Trophoblast cell (in vitro differentiated cells and primary cell): ENCODE measurements at regions not wholly inside any gene's neighbourhood (a gene's known extent, or its start where the extent isn't known, plus 50 kb on each side); places are given as distances from the start of the nearest gene placed in this dataset.

Experiments used
- DNase-seq, 2 donors: peaks; one replicate each; pipeline ENCODE4 v3.0.0-alpha.2; 2016
- H2AFZ ChIP-seq: 2 replicates; pipeline ENCODE4 v1.6.1; 2013; ENCODE audit warnings: low read length, moderate library complexity, mild to moderate bottlenecking; ENCODE audit not compliant: insufficient read depth, poor library complexity
- H2AK5ac ChIP-seq: 2 replicates; pipeline ENCODE4 v1.6.1; 2013; ENCODE audit warnings: mild to moderate bottlenecking, low read length
- H2BK120ac ChIP-seq: 2 replicates; pipeline ENCODE4 v1.6.1; 2013; ENCODE audit warnings: low read length, mild to moderate bottlenecking, moderate library complexity; ENCODE audit not compliant: insufficient read depth, poor library complexity
- H2BK12ac ChIP-seq: 2 replicates; pipeline ENCODE4 v1.6.1; 2013; ENCODE audit warnings: mild to moderate bottlenecking, low read length, moderate library complexity
- H2BK5ac ChIP-seq: 2 replicates; pipeline ENCODE4 v1.6.1; 2013; ENCODE audit warnings: low read length, low read depth, moderate library complexity, mild to moderate bottlenecking; ENCODE audit not compliant: poor library complexity
- H3K14ac ChIP-seq: 2 replicates; pipeline ENCODE4 v1.6.1; 2013; ENCODE audit warnings: mild to moderate bottlenecking, low read length
- H3K18ac ChIP-seq: 2 replicates; pipeline ENCODE4 v1.6.1; 2013; ENCODE audit warnings: mild to moderate bottlenecking, low read length
- H3K23ac ChIP-seq: 2 replicates; pipeline ENCODE4 v1.6.1; 2013; ENCODE audit warnings: low read length
- H3K27ac ChIP-seq: 2 replicates; pipeline ENCODE4 v1.5.1; 2013; ENCODE audit warnings: low read depth, mild to moderate bottlenecking, inconsistent platforms, low read length, moderate library complexity
- H3K27me3 ChIP-seq: 2 replicates; pipeline ENCODE4 v1.6.1; 2013; ENCODE audit warnings: inconsistent platforms, mild to moderate bottlenecking, low read length, moderate library complexity; ENCODE audit not compliant: insufficient read depth
- H3K36me3 ChIP-seq, 2 experiments: 1 replicate in 1 of 2; 2 replicates in 1 of 2; pipeline ENCODE4 v1.6.1; 2013; ENCODE audit warnings: low read length in 2 of 2, mild to moderate bottlenecking in 2 of 2, moderate library complexity in 1 of 2; ENCODE audit not compliant: insufficient read depth in 2 of 2, control insufficient read depth in 1 of 2
- H3K4ac ChIP-seq: 2 replicates; pipeline ENCODE4 v1.6.1; 2013; ENCODE audit warnings: low read depth, mild to moderate bottlenecking, low read length, moderate library complexity
- H3K4me1 ChIP-seq, 2 experiments: 1 replicate in 1 of 2; 2 replicates in 1 of 2; pipeline ENCODE4 v1.6.1; 2013; ENCODE audit warnings: low read length in 2 of 2, mild to moderate bottlenecking in 2 of 2, moderate library complexity in 1 of 2; ENCODE audit not compliant: insufficient read depth in 2 of 2, control insufficient read depth in 1 of 2
- H3K4me2 ChIP-seq: 2 replicates; pipeline ENCODE4 v1.6.1; 2013; ENCODE audit warnings: inconsistent platforms, mild to moderate bottlenecking, low read length, moderate library complexity
- H3K4me3 ChIP-seq: 2 replicates; pipeline ENCODE4 v1.5.1; 2013; ENCODE audit warnings: mild to moderate bottlenecking, low read depth, low read length, inconsistent platforms
- H3K79me1 ChIP-seq: one replicate; pipeline ENCODE4 v1.6.1; 2013; ENCODE audit warnings: low read length
- H3K79me2 ChIP-seq: 2 replicates; pipeline ENCODE4 v1.6.1; 2013; ENCODE audit warnings: low read length, mild to moderate bottlenecking; ENCODE audit not compliant: control insufficient read depth, insufficient read depth, poor library complexity
- H3K9ac ChIP-seq: 2 replicates; pipeline ENCODE4 v1.6.1; 2013; ENCODE audit warnings: mild to moderate bottlenecking, low read length
- H3K9me3 ChIP-seq: 2 replicates; pipeline ENCODE4 v1.6.1; 2013; ENCODE audit warnings: low read depth, mild to moderate bottlenecking, control low read depth, inconsistent platforms, low read length; ENCODE audit not compliant: insufficient read depth
- H4K12ac ChIP-seq: 2 replicates; pipeline ENCODE4 v1.6.1; 2013; ENCODE audit warnings: low read depth, mild to moderate bottlenecking, low read length, moderate library complexity
- H4K8ac ChIP-seq: 2 replicates; pipeline ENCODE4 v1.6.1; 2013; ENCODE audit warnings: low read depth, mild to moderate bottlenecking, low read length, moderate library complexity
- H4K91ac ChIP-seq: one replicate; pipeline ENCODE4 v1.6.1; 2013; ENCODE audit warnings: low read depth, mild to moderate bottlenecking, low read length, moderate library complexity
- WGBS: extraction: QIAGEN DNeasy Blood & Tissue Kit; methylation state at CpG from one replicate; pipeline ENCODE4 v1.1.7; 2013; ENCODE audit warnings: missing lambda C conversion rate; ENCODE audit not compliant: insufficient read length, insufficient coverage; ENCODE audit errors: extremely low coverage; 5-methylcytosine and 5-hydroxymethylcytosine counted together

- Histone ChIP-seq H3K18ac (no peak overlapping the region), H2AFZ (no peak overlapping the region), H2BK5ac (no peak overlapping the region), H3K4me2 (no peak overlapping the region), H3K23ac (no peak overlapping the region), H3K4me3 (no peak overlapping the region), H3K36me3 (no peaks in the 10 kb centered on the region), H2BK120ac (no peak overlapping the region), H3K9ac (no peak overlapping the region), H4K8ac (no peak overlapping the region), H3K79me1 (peaks cover 2% of the 10 kb centered on the region), H3K79me2 (no peaks in the 10 kb centered on the region), H4K12ac (no peak overlapping the region), H2BK12ac (no peak overlapping the region), H3K27me3 (no peaks in the 10 kb centered on the region), H4K91ac (no peak overlapping the region), H3K27ac (no peak overlapping the region), H3K14ac (no peak overlapping the region), H3K4me1 (peaks cover 0 to 2% of the 10 kb centered on the region in 2 experiments), H2AK5ac (no peak overlapping the region), H3K9me3 (no peaks in the 10 kb centered on the region), H3K4ac (no peak overlapping the region)
- no peak for DNase-seq
- no CpG with 5 or more reads among the region's 15 CpGs for WGBS
Measured at GRCh38 chr13:26989261-26989956, 182.2 kb downstream of the USP12 start.

- no CpG with 5 or more reads among the region's 6 CpGs for WGBS
- DNase-seq, result no peak
Measured at GRCh38 chr13:26988059-26988769, 183.4 kb downstream of the USP12 start.

DNA sequence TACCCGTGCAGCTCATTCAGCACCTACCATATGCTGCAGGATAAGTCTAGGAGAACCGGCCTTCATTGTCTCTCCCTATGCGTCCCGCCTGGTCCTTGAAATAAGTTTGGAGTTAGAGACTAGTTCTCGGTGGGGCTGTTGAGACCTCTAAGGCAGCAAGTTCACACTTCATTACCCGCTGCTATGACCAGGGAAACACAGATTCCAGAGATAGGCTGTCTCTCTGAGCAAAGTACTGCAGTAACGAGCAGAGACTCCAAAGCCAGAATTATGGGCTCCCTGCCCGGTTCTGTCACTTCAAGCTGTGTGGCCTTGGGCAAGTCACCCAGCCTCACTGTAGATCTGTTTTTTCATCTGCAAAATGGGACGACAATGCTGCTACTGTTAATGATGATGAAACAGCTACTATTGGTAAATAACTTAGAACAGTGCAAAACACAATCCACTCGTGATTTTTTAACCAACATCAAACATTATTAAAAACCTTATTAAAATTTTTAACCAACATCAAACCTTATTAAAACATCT lies 184.1 kb downstream of the USP12 start:
- Histone ChIP-seq H3K18ac (no peak overlapping the region), H3K79me2 (no peaks in the 10 kb centered on the region), H2BK5ac (no peak overlapping the region), H3K27me3 (no peaks in the 10 kb centered on the region), H2AK5ac (no peak overlapping the region), H3K9me3 (no peaks in the 10 kb centered on the region), H4K8ac (no peak overlapping the region), H4K12ac (no peak overlapping the region), H2BK12ac (no peak overlapping the region), H2AFZ (no peak overlapping the region), H2BK120ac (no peak overlapping the region), H3K4ac (no peak overlapping the region), H3K23ac (no peak overlapping the region), H3K4me2 (no peak overlapping the region), H3K14ac (no peak overlapping the region), H3K4me1 (peaks cover 2 to 6% of the 10 kb centered on the region in 2 experiments), H3K27ac (no peak overlapping the region), H3K4me3 (no peak overlapping the region), H3K36me3 (no peaks in the 10 kb centered on the region), H4K91ac (no peak overlapping the region), H3K9ac (no peak overlapping the region), H3K79me1 (peaks cover 5% of the 10 kb centered on the region)
- 100% methylated on average over 1 of the region's 10 CpGs for WGBS
- DNase-seq, result no peak

More at GRCh38 chr13:26988059-26988769, 183.4 kb downstream of the USP12 start:
- H2AK5ac ChIP-seq, result no peak overlapping the region
- no peak overlapping the region for H2AFZ ChIP-seq
- H3K9me3 ChIP-seq, result no peaks in the 10 kb centered on the region
- no peak overlapping the region for H3K4me3 ChIP-seq
- H3K27ac ChIP-seq, result no peak overlapping the region
- no peak overlapping the region for H3K9ac ChIP-seq
- H2BK120ac ChIP-seq, result no peak overlapping the region
- no peak overlapping the region for H4K91ac ChIP-seq
- H3K4me1 ChIP-seq, result peaks cover 2 to 5% of the 10 kb centered on the region in 2 experiments
- no peak overlapping the region for H3K14ac ChIP-seq
- H4K12ac ChIP-seq, result no peak overlapping the region
- no peak overlapping the region for H3K18ac ChIP-seq
- H3K4ac ChIP-seq, result no peak overlapping the region
- H4K8ac ChIP-seq, result no peak overlapping the region
- no peaks in the 10 kb centered on the region for H3K36me3 ChIP-seq
- no peak overlapping the region for H3K23ac ChIP-seq
- no peak overlapping the region for H2BK12ac ChIP-seq
- H3K79me2 ChIP-seq, result no peaks in the 10 kb centered on the region
- H3K27me3 ChIP-seq, result no peaks in the 10 kb centered on the region
- no peak overlapping the region for H2BK5ac ChIP-seq
- no peak overlapping the region for H3K4me2 ChIP-seq
- peaks cover 4% of the 10 kb centered on the region for H3K79me1 ChIP-seq

DNA sequence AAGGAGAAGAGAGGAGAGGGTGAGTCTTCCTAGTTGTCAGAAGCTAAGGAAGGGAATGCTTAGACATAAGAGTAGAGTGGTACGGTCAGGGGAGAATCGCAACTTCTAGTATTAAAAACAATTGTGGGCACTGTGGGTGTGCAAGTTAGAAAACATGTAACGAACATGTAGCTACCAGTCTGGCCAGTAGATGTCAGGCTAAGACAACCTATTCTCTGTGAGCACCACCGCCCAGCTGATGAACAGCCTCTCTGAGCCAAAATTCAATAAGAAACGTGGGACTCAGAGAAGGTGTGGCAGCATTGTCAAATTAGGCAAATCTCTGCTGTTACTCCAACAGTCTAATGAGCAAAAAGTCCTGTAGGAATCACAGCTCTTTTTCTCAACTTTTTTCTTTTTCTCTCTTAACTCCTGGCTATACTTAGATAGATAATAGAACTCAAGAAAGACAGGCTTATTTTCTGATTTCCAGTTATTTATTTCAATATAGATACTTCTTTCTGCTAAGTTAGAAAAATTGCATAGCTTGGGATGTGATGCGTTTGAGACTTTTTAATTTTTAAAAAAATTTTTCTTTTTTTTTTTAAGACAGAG lies 186.2 kb downstream of the USP12 start:
- no peak overlapping the region for H4K8ac ChIP-seq
- H2AK5ac ChIP-seq, result no peak overlapping the region
- H3K4me2 ChIP-seq, result no peak overlapping the region
- H4K91ac ChIP-seq, result no peak overlapping the region
- H3K79me2 ChIP-seq, result no peaks in the 10 kb centered on the region
- H4K12ac ChIP-seq, result no peak overlapping the region
- peak; percentile 68 to 88 for DNase-seq
- H3K23ac ChIP-seq, result no peak overlapping the region
- no peak overlapping the region for H3K14ac ChIP-seq
- peaks cover 4% of the 10 kb centered on the region for H3K79me1 ChIP-seq
- no peaks in the 10 kb centered on the region for H3K27me3 ChIP-seq
- H3K27ac ChIP-seq, result no peak overlapping the region
- H3K4me3 ChIP-seq, result no peak overlapping the region
- no peak overlapping the region for H3K18ac ChIP-seq
- no peaks in the 10 kb centered on the region for H3K36me3 ChIP-seq
- no CpG with 5 or more reads among the region's 6 CpGs for WGBS
- H2AFZ ChIP-seq, result no peak overlapping the region
- peaks cover 2 to 9% of the 10 kb centered on the region in 2 experiments for H3K4me1 ChIP-seq
- H2BK12ac ChIP-seq, result no peak overlapping the region
- no peak overlapping the region for H2BK5ac ChIP-seq
- H3K9me3 ChIP-seq, result no peaks in the 10 kb centered on the region
- H3K4ac ChIP-seq, result no peak overlapping the region
- no peak overlapping the region for H3K9ac ChIP-seq
- H2BK120ac ChIP-seq, result no peak overlapping the region
